HG03469 (cell line): ENCODE measurements at regions not wholly inside any gene's neighbourhood (a gene's known extent, or its start where the extent isn't known, plus 50 kb on each side); places are given as distances from the start of the nearest gene placed in this dataset.

ENCODE experiments used
- ATAC-seq: cut with Tn5 transposase; IDR thresholded peaks from one replicate; pipeline ENCODE4 v1.9.1; 2021; ENCODE audit warnings: mild to moderate bottlenecking, moderate library complexity, moderate number of reproducible peaks; ENCODE audit not compliant: unreplicated experiment

- ATAC-seq: no peak
Measured at GRCh38 chr14:21725250-21725649, 51.6 kb upstream of the OR4E1 start.

- ATAC-seq: no peak
Measured at GRCh38 chr14:21724090-21724973, 50.7 kb upstream of the OR4E1 start.

GRCh38 chr14:21723431-21724045 lies 49.9 kb upstream of the OR4E1 start:
- ATAC-seq: no peak
